Activated T-helper 1 cell treated with Interleukin-2 at 50 U/mL for 16 hours (primary cell): ENCODE measurements at regions not wholly inside any gene's neighbourhood (a gene's known extent, or its start where the extent isn't known, plus 50 kb on each side); places are given as distances from the start of the nearest gene placed in this dataset.
"Not testable (repeated sequence)": the region's sequence is repeated elsewhere in the genome, so short reads cannot be mapped to it uniquely, and the experiment has no call there.

Experiments
- DNase-seq: peaks from one replicate; pipeline ENCODE4 v3.0.0-alpha.2; 2020; ENCODE audit warnings: low read depth

DNA sequence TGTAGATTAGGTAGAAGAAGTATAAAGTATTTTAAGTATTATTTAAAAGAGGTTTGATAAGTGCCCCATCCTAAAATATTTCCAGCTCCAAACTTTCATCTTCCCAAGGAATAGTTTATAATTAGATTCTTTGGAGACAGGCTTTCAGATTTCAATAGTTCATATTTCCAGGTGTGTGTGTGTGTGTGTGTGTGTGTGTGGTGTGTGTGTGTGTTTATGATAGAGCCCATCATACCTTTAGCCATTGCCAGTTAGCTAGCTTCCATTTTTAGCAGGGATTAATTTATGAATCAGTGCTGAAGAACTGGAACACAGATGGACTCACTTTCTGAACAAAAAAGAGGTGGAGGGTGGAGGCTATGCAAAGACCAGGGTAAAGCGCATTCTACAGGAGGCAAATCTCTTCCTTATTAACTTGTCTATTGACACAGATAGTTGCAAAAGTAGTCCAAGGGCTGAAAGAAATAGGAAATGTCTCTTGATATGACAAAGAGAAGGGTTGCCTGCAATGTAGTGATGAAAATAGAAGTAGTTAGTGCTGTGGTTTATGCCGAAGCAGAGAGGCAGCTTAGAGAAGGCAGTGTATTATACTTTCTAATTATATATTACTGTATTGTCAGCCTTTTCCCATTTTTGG lies 301.1 kb downstream of the MAN2A1 start:
- DNase-seq: no peak

DNA sequence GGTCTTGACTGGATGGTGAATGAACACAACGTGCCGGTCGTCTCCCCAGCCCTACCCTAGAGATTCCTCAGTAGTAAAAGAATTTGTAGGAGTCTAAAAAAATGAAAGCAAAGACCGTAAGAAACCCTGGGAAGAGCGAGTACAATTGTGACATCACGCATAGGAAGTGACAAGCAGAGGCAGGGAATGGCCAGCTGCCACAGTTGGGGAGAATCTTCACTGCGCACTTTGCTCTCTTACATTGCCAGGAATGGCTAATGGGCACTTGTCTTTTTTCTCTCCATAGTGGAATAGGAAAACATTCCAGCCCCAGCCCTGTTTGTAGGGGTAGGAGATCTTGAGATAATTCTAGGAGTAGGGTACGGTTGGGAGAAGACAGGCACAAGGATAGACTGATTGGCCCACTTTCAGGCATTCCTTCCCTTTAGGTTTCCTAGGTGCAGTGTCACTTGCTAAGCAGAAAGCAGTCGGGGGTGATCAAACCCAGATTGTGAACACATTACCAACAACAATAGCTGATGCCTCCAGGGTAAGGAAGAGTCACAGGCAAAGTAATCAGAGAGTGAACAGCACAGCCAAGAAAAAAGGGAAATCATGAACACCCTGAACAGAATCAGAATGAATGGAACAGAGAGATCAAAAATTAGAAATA lies 302.7 kb downstream of the MAN2A1 start:
- DNase-seq: no peak

DNA sequence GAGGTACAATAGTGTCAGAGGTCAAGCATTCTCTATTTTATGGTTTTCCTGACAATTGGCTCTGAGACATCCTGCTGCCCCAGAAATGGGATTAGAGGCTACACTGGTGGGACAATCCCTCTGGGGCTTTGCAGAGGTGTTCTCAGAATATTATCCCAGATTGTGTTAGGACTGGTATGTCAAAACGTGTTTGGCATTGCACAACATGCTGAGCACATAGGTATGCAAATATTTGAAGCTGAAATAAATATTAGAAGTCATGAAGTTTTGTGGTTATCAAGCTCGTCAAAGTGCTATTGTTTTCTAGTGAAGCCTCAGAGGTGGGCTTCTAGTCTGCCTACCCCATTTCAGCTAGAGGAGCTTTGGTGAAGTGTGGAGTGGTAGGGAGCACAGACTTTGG lies 304.4 kb downstream of the MAN2A1 start:
- no peak for DNase-seq

DNA sequence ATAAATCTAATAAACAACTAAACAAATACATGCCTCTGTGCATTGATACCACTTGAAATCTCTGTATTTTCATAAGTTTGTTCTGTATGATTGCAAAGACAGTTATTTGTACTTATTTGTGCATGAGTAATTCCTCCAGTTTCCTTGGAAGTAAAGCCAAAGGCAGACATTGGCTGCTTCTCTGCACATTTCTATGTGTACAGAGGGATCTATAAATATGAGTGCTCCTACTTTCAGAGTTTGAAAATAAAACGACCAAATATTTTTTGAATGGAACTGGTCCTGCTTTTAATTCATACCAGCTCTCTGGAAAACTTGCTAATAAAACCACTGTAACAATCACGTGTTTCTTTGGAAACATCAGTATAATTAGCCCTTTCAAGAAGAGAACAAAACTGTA lies 306.5 kb downstream of the MAN2A1 start:
- no peak for DNase-seq

DNA sequence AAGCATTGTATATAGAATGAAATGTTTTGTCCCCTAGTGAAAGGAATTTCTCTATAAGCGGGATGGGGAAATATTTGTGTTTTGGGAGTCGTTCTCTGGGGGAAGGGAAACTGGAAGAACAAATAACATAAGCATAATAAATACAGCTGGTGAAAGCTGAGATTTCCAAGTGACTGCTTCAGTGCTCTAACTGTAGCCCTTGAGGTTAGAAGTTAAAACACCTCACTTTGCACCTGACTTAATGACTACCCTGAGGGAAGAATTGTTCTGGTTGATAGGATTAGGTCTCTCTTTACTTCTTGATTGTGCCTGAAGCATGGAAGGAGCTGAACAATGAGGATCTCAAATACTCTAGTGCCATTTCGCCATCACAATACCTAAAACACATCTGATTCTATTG lies 307.4 kb downstream of the MAN2A1 start:
- no peak for DNase-seq

DNA sequence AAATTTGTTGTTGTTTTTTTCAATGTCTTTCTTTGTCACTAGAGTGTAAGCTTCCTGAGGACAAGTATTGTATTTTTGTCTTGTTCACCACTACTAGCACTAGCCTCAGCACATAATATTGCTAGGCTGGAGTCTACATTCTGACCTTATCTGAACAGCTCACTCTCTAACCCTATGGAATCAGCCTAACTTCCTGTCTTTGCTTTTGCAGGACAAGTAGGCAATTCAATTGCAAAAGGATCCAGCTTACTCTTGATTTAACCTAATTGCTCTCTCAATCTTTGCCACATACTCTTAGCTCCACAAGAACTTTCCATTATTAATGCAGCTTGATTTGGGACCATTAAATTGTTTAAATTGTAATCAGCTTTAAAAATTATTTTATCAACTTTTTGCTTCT lies 308.5 kb downstream of the MAN2A1 start:
- no peak for DNase-seq

DNA sequence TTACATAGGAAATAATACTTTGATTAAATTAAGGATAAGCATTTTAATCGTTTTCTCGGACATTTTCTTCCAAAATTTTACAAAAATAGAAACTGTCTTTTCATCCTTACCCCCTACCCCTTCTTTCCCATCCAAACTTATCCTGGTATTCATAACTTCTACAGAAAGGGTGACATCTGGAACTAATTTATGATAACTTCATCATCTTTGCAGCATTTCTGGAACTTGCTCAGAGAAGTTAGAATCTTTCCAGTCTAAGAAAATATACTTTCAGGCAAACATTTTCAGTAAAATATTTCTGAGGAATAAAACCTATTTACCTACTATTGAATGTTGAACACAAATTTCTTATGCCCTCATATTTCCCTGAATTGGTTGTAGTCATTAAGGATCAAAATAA lies 309.0 kb downstream of the MAN2A1 start:
- no peak for DNase-seq

DNA sequence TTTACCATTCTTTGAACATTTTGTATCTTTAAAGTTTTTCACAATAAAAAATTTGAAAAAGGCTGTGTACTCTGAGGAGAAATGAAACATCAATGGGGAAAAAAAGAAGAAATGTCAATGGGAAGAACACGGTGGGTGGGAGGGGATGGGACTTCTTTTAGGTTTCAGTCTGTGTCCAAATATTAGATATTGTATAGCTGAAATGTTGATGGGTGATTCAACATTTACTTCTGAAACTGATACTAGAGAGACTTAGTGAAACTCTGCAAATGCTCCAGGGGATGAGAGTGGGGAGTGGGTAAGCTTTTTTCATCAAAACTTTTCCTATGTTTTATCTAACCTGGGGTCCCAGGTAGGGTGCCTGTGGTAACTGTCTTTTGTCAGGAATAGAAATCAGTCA lies 311.9 kb downstream of the MAN2A1 start:
- no peak for DNase-seq

DNA sequence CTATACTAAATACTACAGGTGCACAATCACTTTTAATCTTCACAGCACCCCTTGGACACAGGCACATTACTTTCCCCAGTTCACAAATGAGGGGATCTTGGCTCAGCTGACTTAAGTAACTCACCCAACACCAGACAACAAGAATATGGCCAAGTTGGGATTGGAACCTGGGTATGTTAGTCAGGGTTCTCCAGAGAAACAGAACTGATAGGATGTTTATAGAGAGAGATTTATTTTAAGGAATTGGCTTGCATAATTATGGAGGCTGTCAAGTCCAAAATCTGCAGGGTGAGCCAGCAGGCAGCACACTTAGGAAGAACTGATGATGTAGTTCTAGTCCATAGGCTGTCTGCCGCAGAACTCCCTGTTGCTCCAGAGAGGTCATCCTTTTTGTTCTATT lies 312.9 kb downstream of the MAN2A1 start:
- no peak for DNase-seq

DNA sequence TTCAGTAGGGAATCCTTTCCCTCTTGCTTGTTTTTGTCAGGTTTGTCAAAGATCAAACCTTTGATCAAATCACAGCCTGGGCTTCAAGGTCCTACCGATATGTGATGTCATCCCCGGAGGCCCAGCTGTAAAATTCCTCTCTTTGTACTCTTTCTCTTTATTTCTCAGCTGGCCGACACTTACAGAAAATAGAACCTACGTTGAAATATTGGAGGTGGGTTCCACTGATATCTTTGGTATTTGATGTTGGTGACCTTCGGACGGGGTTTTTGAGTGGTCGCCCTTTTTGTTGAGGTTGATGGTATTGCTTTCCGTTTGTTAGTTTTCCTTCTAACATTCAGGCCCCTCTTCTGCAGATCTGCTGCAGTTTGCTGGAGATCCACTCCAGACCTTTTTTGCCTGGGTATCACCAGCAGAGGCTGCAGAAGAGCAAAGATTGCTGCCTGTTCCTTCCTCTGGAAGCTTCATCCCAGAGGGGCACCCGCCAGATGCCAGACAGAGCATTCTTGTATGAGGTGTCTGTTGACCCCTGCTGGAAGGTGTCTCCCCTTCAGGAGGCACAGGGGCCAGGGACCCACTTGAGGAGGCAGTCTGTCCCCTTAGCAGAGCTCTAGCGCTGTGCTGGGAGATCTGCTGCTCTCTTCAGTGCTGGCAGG lies 316.3 kb downstream of the MAN2A1 start:
- not testable (repeated sequence) for DNase-seq

DNA sequence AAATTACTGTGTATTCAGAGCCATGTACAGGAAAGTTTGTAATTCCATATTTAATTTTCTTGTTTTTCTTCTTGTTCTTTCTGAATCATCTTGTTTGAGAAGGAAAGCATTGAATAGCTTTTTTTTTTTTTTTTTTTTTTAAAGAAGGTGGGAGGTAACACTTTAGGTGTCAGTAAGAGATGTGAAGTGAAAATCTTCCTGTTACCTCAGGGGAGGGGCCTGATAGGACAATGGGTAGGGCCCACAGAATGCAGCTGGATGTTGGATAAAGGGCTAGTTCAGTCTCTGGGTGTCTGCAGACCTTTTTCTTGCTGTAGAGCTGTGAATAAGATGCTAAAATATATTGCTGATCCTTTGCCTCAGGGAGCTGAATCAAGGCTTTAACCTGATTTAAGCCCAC lies 317.4 kb downstream of the MAN2A1 start:
- DNase-seq: no peak

DNA sequence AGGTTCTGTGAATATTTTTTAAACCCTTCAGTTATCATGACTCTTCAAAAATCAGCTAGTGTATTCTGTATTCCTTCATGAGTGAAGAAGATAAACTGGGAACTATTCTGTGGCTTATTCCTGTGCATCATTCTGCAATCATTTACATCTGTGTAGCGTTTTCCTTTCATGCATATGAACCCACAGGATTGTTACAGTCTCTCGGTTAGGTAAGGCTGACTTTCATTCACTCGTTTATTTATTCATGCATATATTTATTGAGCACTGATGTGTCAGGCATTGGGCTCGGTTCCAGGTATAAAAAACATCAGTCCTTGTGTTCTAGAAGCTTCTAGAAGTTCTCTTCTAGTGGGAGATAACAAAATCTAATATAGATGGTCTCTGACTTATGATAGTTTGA lies 318.4 kb downstream of the MAN2A1 start:
- DNase-seq: no peak

DNA sequence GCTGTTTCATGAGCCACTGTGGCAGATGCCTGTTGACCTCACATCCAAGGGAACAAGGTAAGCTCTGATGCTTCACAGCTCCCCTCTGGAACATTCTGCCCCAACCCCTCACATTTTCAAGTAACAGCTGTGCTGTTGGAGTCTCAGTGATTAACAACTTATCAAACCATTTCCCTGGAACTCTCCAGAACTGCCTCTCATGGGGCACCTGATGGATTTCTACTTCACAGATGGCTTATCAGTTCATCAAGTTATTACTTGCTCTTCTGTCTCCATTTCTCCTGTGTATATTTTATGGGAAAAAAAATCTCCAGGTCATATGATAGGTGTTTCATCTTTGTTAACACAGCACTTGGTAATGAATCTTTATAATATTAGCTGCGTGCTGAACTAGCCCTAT lies 322.4 kb downstream of the MAN2A1 start:
- no peak for DNase-seq

DNA sequence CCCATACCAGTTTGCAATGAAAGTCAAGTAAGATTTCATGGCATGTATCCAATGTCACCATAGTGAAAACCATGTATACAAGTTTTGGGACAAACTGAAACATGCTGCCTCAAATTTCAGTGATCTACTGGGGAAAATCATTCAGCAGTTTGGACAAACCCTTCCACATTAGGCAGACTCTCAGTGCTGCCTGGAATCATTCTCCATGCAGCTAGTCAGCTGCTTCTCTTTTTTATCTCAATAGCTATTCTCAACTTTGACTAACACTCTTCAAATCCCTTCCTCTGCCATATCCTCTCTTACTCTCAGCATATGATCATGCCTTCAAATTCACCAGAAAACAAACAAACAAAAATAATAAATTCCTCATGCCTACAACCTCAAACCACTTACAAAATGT lies 323.3 kb downstream of the MAN2A1 start:
- DNase-seq: no peak

DNA sequence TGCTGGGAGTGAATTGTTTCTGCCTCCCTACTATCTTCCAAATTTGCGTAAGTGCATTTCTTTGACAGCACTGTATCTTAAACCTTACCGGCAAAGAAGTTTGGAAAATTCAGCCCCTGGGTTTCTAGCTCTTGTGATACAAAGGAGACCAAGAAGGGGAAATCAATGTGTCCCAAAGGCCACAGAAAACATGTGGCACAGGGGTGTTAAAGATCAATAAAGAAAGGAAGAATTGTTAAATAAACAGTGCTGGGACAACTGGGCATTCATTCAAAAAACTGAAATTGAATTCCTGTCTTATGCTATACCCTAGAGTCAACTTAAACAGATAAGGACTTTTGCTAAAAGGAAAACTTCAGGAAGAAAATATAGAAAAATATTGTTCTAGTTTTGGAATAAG lies 328.1 kb downstream of the MAN2A1 start:
- no peak for DNase-seq

DNA sequence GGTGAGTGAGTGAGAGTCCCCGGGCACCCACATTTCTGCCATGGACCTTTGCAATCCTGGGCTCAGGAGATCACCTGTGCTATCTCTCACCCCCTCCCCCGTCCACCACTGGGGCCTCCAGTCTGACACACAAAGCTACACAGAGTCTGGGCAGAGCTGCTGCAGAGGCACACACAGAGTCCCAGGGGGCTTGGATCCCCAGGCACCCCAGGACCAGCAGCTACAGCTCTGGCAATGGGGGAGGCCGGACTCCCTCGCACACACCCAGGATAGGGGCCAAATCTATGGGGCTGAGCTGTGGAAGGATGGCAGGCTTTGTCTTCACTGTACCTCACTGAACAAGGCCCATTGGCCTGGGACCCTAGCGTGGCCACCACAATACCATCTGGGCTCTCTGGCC lies 328.8 kb downstream of the MAN2A1 start:
- no peak for DNase-seq

DNA sequence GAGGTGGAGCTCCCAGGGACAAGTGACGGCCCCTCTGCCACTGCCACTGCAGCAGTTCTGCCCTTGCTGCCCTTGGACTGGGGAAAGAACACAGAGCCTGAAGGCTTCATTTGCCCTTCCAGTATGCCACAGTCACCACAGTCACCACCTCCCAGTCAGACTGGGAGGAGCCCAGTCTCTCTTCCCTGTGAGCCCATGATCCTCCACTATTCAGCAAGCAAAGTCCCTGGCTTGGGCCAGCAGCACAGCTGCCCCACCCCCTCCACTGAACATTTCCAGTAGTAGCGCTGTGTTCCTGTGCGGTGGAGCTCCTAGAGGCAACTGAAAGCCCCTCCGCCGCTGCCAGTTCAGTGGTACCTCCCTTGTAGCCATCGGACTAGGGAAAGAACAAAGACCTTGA lies 329.4 kb downstream of the MAN2A1 start:
- DNase-seq: no peak

DNA sequence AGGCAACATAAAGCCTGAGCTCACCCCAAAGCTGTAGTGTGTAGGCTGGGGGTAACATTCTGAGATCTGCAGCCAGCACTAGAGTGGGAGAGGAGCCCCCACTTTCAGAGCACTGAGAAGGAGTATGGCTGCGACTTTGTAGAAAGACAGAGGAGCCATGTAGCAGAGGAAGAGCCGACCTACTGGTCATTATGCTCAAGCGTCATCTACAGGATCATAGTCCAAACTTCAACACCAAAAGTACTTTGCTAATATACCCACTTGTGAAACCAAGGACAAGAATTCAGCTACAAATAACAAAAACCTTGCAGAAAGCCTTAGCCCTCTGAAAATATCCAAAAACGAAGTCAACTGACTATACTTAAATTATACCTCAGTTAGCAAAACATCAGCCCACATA lies 330.1 kb downstream of the MAN2A1 start:
- no peak for DNase-seq

DNA sequence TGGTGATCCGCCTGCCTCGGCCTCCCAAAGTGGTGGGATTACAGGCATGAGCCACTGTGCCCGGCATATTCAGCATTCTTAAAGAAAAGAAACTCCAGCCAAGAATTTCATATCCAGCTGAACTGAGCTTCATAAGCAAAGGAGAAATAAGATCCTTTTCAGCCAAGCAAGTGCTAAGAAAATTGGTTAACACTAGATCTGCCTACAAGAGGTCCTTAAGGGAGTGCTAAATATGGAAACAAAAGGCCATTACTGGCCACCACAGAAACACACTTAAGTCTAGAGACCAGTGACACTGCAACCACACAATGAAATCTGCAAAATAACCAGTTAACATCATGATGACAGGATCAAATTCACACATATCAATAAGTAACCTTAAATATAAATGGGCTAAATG lies 331.5 kb downstream of the MAN2A1 start:
- DNase-seq: no peak

DNA sequence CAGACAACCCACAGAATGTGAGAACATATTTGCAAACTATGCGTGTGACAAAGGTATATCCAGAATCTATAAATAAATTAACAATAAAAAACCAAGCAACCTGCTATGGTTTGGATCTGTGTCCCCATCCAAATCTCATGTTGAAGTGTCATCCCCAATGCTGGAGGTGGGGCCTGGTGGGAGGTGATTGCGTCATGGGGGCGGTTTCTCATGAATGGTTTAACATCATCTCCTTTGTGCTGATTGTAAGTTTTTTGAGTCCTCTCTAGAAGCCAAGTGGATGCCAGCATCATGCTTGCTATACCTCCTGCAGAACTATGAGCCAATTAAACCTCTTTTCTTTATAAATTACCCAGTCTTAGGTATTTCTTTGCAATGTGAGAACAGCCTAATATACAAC lies 335.4 kb downstream of the MAN2A1 start:
- DNase-seq: no peak

DNA sequence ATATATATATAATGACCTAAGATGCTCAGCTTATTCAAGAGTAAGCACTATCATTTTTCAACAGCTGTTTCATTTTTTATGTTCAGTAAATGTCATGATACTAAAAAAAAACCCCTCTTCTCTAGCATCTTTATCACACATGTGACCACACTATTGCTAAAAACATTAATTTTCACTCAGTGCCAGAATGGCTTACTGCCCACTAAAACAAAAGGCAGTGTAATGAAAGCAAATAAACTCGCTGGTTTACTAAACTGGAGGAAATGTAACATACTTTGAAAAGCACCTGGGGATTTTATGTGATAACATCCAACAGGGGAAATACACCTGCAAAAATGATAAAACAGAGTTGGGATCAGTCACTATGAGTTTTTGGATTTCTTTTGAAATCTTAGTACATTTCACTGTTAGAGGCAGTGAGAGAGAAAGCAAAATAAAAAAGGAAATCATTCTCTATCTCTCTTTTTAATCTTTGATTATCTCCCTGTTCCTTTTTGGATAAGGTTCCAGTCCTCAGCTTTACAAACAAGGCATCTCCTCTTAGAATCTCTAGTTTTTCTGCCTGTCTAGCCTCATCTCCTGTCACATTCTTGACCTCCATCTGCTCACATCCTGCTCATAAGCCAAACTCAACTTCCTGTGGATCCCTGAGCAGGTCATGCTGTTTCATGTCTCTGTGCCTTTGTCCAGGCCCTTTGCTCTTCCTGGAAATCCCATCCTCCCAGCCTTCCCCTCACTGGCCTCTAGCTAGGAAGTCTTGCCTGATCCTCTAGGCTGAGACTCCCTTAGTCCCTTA lies 338.0 kb downstream of the MAN2A1 start:
- DNase-seq: no peak

DNA sequence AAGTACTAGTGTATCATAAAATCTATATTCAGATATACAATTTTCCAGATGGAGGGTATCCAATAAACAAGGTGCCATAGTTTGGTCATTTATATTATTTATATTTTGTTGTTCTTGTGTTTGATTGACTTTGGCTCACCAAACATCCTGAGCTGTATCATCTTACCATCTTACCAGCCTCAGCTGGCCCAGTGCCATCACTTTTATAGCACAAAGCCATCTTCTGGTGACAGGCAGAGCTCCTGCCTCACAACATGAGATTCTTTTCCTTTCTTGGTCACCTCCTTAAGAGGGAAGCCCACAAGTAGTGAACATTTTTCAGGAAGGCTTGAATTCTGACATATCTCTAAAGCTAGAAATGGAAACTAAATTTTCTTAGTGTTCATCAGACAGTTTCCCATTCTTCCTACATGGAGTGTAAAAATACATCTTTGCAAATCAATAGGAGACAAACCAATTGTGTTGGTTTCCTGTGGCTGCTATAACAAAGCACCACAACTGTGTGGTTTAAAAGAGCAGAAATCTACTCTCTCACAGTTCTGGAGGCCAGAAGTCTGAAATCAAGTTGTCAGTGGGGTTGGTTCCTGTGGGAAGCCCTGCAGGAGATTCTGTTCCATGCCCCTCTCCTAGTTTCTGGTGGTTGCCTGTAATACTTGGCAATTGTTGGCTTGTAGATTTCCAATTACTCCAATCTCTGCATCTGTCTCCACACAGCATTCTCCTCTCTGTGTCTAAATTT lies 341.8 kb downstream of the MAN2A1 start:
- DNase-seq: no peak
